H9 (cell line): ENCODE measurements at regions not wholly inside any gene's neighbourhood (a gene's known extent, or its start where the extent isn't known, plus 50 kb on each side); places are given as distances from the start of the nearest gene placed in this dataset.

Experiments
- DNase-seq: peaks from one replicate; pipeline ENCODE4 v3.0.0-alpha.2; 2017
- H2AFZ ChIP-seq: one replicate; pipeline ENCODE4 v1.6.1; 2013; ENCODE audit warnings: mild to moderate bottlenecking, low read length, control low read depth, moderate library complexity
- H2AK5ac ChIP-seq: 2 replicates; pipeline ENCODE4 v1.6.1; 2013; ENCODE audit warnings: low read length, control low read depth, mixed read lengths; ENCODE audit not compliant: insufficient read length
- H2BK120ac ChIP-seq: one replicate; pipeline ENCODE4 v1.6.1; 2013; ENCODE audit warnings: low read depth, mild to moderate bottlenecking, low read length, control low read depth, inconsistent platforms; ENCODE audit not compliant: poor library complexity, severe bottlenecking
- H2BK12ac ChIP-seq: 2 replicates; pipeline ENCODE4 v1.6.1; 2013; ENCODE audit warnings: low read length, control low read depth, mixed read lengths, low read depth; ENCODE audit not compliant: insufficient read length
- H2BK15ac ChIP-seq: 2 replicates; pipeline ENCODE4 v1.6.1; 2013; ENCODE audit warnings: low read depth, low read length, control low read depth
- H2BK20ac ChIP-seq: one replicate; pipeline ENCODE4 v1.6.1; 2013; ENCODE audit warnings: low read depth, mild to moderate bottlenecking, low read length, control low read depth, inconsistent platforms; ENCODE audit not compliant: poor library complexity, severe bottlenecking
- H2BK5ac ChIP-seq: 2 replicates; pipeline ENCODE4 v1.6.1; 2013; ENCODE audit warnings: low read length, control low read depth, mixed read lengths; ENCODE audit not compliant: insufficient read length
- H3K14ac ChIP-seq: 2 replicates; pipeline ENCODE4 v1.6.1; 2013; ENCODE audit warnings: low read length, control low read depth; ENCODE audit not compliant: insufficient read depth
- H3K18ac ChIP-seq: 2 replicates; pipeline ENCODE4 v1.6.1; 2013; ENCODE audit warnings: low read depth, mild to moderate bottlenecking, mixed read lengths, low read length, control low read depth; ENCODE audit not compliant: insufficient read length
- H3K23ac ChIP-seq: 2 replicates; pipeline ENCODE4 v1.6.1; 2013; ENCODE audit warnings: low read length, control low read depth, mixed read lengths, low read depth; ENCODE audit not compliant: insufficient read length
- H3K23me2 ChIP-seq: 2 replicates; pipeline ENCODE4 v1.6.1; 2013; ENCODE audit warnings: low read depth, mild to moderate bottlenecking, mixed read lengths, low read length, control low read depth; ENCODE audit not compliant: insufficient read length, poor library complexity, severe bottlenecking
- H3K27ac ChIP-seq: 2 replicates; pipeline ENCODE4 v1.5.1; 2013; ENCODE audit warnings: low read length, control low read depth, mixed read lengths, low read depth; ENCODE audit not compliant: insufficient read length
- H3K27me3 ChIP-seq: 2 replicates; pipeline ENCODE4 v1.6.1; 2013; ENCODE audit warnings: low read length, control low read depth, inconsistent platforms; ENCODE audit not compliant: insufficient read depth
- H3K4ac ChIP-seq: 2 replicates; pipeline ENCODE4 v1.6.1; 2013; ENCODE audit warnings: low read depth, mild to moderate bottlenecking, control low read depth, inconsistent platforms, low read length, moderate library complexity
- H3K4me1 ChIP-seq: 2 replicates; pipeline ENCODE4 v1.6.1; 2013; ENCODE audit warnings: low read length, control low read depth, inconsistent platforms; ENCODE audit not compliant: insufficient read depth
- H3K4me2 ChIP-seq: 2 replicates; pipeline ENCODE4 v1.6.1; 2013; ENCODE audit warnings: low read length, control low read depth, mixed read lengths; ENCODE audit not compliant: insufficient read length, insufficient read depth
- H3K56ac ChIP-seq: 2 replicates; pipeline ENCODE4 v1.6.1; 2013; ENCODE audit warnings: low read depth, mild to moderate bottlenecking, mixed read lengths, low read length, control low read depth; ENCODE audit not compliant: insufficient read length
- H3K79me1 ChIP-seq: 2 replicates; pipeline ENCODE4 v1.6.1; 2013; ENCODE audit warnings: low read depth, mild to moderate bottlenecking, moderate library complexity, low read length, control low read depth, inconsistent platforms; ENCODE audit not compliant: insufficient read depth, poor library complexity, severe bottlenecking
- H3K79me2 ChIP-seq: 2 replicates; pipeline ENCODE4 v1.6.1; 2013; ENCODE audit warnings: low read length, control low read depth, inconsistent platforms; ENCODE audit not compliant: insufficient read depth
- H3K9ac ChIP-seq: 2 replicates; pipeline ENCODE4 v1.6.1; 2013; ENCODE audit warnings: low read length, control low read depth, mixed read lengths; ENCODE audit not compliant: insufficient read length; ENCODE audit errors: extremely low read depth
- H3K9me3 ChIP-seq: one replicate; pipeline ENCODE4 v1.6.1; 2013; ENCODE audit warnings: low read depth, low read length, inconsistent platforms; ENCODE audit not compliant: control insufficient read depth
- H3T11ph ChIP-seq: one replicate; pipeline ENCODE4 v1.6.1; 2013; ENCODE audit warnings: mild to moderate bottlenecking, low read length, control low read depth, inconsistent platforms
- H4K20me1 ChIP-seq: one replicate; pipeline ENCODE4 v1.6.1; 2013; ENCODE audit not compliant: control insufficient read depth, insufficient read length, insufficient read depth
- H4K5ac ChIP-seq: 2 replicates; pipeline ENCODE4 v1.6.1; 2013; ENCODE audit warnings: low read depth, mild to moderate bottlenecking, mixed read lengths, low read length, control low read depth; ENCODE audit not compliant: insufficient read length
- H4K8ac ChIP-seq: replicated peaks from 2 replicates; pipeline ENCODE4 v1.6.1; 2013; ENCODE audit warnings: low read length, control low read depth, mixed read lengths, low read depth; ENCODE audit not compliant: insufficient read length
- H4K91ac ChIP-seq: 2 replicates; pipeline ENCODE4 v1.6.1; 2013; ENCODE audit warnings: low read depth, mild to moderate bottlenecking, moderate library complexity, mixed read lengths, low read length, control low read depth; ENCODE audit not compliant: insufficient read length
- H3K27ac Mint-ChIP-seq, 3 experiments: 2 replicates in 2 of 3; 3 replicates in 1 of 3; pipeline ENCODE4 v1.8.0; 2020 to 2021; ENCODE audit warnings: mixed read lengths in 3 of 3, mild to moderate bottlenecking in 1 of 3, moderate library complexity in 1 of 3
- H3K27me3 Mint-ChIP-seq: 2 replicates; pipeline ENCODE4 v1.8.0; 2021; ENCODE audit warnings: low read depth, mild to moderate bottlenecking, moderate library complexity, mixed read lengths
- H3K36me3 Mint-ChIP-seq, 3 experiments: 2 replicates in 2 of 3; 3 replicates in 1 of 3; pipeline ENCODE4 v1.8.0; 2020 to 2021; ENCODE audit warnings: low read depth in 3 of 3, mixed read lengths in 3 of 3; ENCODE audit not compliant: insufficient read depth in 1 of 3
- H3K4me1 Mint-ChIP-seq, 2 experiments: 2 replicates each; pipeline ENCODE4 v1.8.0; 2020; ENCODE audit warnings: mixed read lengths in 2 of 2
- H3K4me3 Mint-ChIP-seq, 2 experiments: 2 replicates in 1 of 2; 3 replicates in 1 of 2; pipeline ENCODE4 v1.8.0; 2020 to 2021; ENCODE audit warnings: mild to moderate bottlenecking in 2 of 2, mixed read lengths in 2 of 2, moderate library complexity in 1 of 2
- H3K9me3 Mint-ChIP-seq, 2 experiments: 2 replicates in 1 of 2; 3 replicates in 1 of 2; pipeline ENCODE4 v1.8.0; 2020; ENCODE audit warnings: mild to moderate bottlenecking in 2 of 2, mixed read lengths in 2 of 2, moderate library complexity in 1 of 2
- CTCF ChIP-seq: fragments of 200-600 bp; sonication (generic); conservative IDR thresholded peaks from 3 replicates; pipeline ENCODE4 v1.8.0; 2021; ENCODE audit warnings: antibody characterized with exemption, mild to moderate bottlenecking
- WGBS: extraction: QIAGEN DNeasy Blood & Tissue Kit; methylation state at CpG from one replicate; pipeline ENCODE4 v1.1.7; 2013; ENCODE audit warnings: missing lambda C conversion rate, low lambda C conversion rate, mixed read lengths; ENCODE audit not compliant: insufficient read length; ENCODE audit errors: extremely low coverage; 5-methylcytosine and 5-hydroxymethylcytosine counted together

GRCh38 chr14:34380471-34380845 lies 81.6 kb downstream of the SPTSSA start:
- Histone ChIP-seq H3K9ac (no peak overlapping the region), H2BK15ac (no peak overlapping the region), H3K79me2 (no peaks in the 10 kb centered on the region), H2BK12ac (no peak overlapping the region), H3K56ac (no peak overlapping the region), H2AFZ (no peak overlapping the region), H4K91ac (no peak overlapping the region), H2BK120ac (no peak overlapping the region), H3K27me3 (no peaks in the 10 kb centered on the region), H3K23ac (no peak overlapping the region), H4K5ac (no peak overlapping the region), H2AK5ac (no peak overlapping the region), H3K14ac (no peak overlapping the region), H3T11ph (no peak overlapping the region), H3K4me2 (no peak overlapping the region), H3K4ac (no peak overlapping the region), H3K18ac (no peak overlapping the region), H2BK20ac (no peak overlapping the region), H4K20me1 (no peaks in the 10 kb centered on the region), H3K79me1 (no peaks in the 10 kb centered on the region), H2BK5ac (no peak overlapping the region), H4K8ac (no peak overlapping the region), H3K23me2 (no peaks in the 10 kb centered on the region), H3K9me3 (no peaks in the 10 kb centered on the region), H3K4me1 (no peaks in the 10 kb centered on the region), H3K27ac (no peak overlapping the region)
- H3K9me3 Mint-ChIP-seq, result no peaks in the 10 kb centered on the region
- no peak for DNase-seq
- peaks cover 0 to under 1% of the 10 kb centered on the region in 2 experiments; a peak in 1 of 4 replicates for H3K4me1 Mint-ChIP-seq
- no peak for TF ChIP-seq CTCF
- H3K36me3 Mint-ChIP-seq, result no peaks in the 10 kb centered on the region
- no CpG with 5 or more reads among the region's 4 CpGs for WGBS
- H3K27me3 Mint-ChIP-seq, result no peaks in the 10 kb centered on the region; the same call in none of the 2 replicates
- no peak overlapping the region for H3K27ac Mint-ChIP-seq
- H3K4me3 Mint-ChIP-seq, result no peak overlapping the region
